ENCODE measurements at regions not wholly inside any gene's neighbourhood (a gene's known extent, or its start where the extent isn't known, plus 50 kb on each side); places are given as distances from the start of the nearest gene placed in this dataset.

- no peak for TF ChIP-seq CTCF (conservative IDR thresholded peaks at IDR 0.05; ENCODE audit: low read depth, low read length)
- no peak overlapping the region for H3K4me3 ChIP-seq (ENCODE audit: low read depth, low read length)
- no peak for DNase-seq (ENCODE audit: low read depth)
These were observed 662.2 kb upstream of the ADARB2 start for GRCh38 chr10:2399482-2399881.

- no peak overlapping the region for H3K4me3 ChIP-seq (ENCODE audit: low read depth, low read length)
- TF ChIP-seq CTCF (conservative IDR thresholded peaks at IDR 0.05; ENCODE audit: low read depth, low read length), result no peak
- DNase-seq (ENCODE audit: low read depth), result no peak
These were observed 655.0 kb upstream of the ADARB2 start for GRCh38 chr10:2392145-2392812.

- no peak for DNase-seq (ENCODE audit: low read depth)
- H3K4me3 ChIP-seq (ENCODE audit: low read depth, low read length), result no peak overlapping the region
- no peak for TF ChIP-seq CTCF (conservative IDR thresholded peaks at IDR 0.05; ENCODE audit: low read depth, low read length)
These were observed 650.3 kb upstream of the ADARB2 start for GRCh38 chr10:2387672-2388071.

- no peak for TF ChIP-seq CTCF (conservative IDR thresholded peaks at IDR 0.05; ENCODE audit: low read depth, low read length)
- DNase-seq (ENCODE audit: low read depth), result no peak
- H3K4me3 ChIP-seq (ENCODE audit: low read depth, low read length), result no peak overlapping the region
These were observed 649.9 kb upstream of the ADARB2 start for GRCh38 chr10:2387261-2387660.

GRCh38 chr10:2380218-2380617 is 642.9 kb upstream of the ADARB2 start:
- no peak for TF ChIP-seq CTCF (conservative IDR thresholded peaks at IDR 0.05; ENCODE audit: low read depth, low read length)
- no peak overlapping the region for H3K4me3 ChIP-seq (ENCODE audit: low read depth, low read length)
- DNase-seq (ENCODE audit: low read depth), result no peak

- TF ChIP-seq CTCF (conservative IDR thresholded peaks at IDR 0.05; ENCODE audit: low read depth, low read length), result no peak
- no peak overlapping the region for H3K4me3 ChIP-seq (ENCODE audit: low read depth, low read length)
- no peak for DNase-seq (ENCODE audit: low read depth)
These were observed 629.8 kb upstream of the ADARB2 start for GRCh38 chr10:2367083-2367482.

GRCh38 chr10:2366264-2366931 is 629.1 kb upstream of the ADARB2 start:
- DNase-seq (ENCODE audit: low read depth), result no peak
- no peak for TF ChIP-seq CTCF (conservative IDR thresholded peaks at IDR 0.05; ENCODE audit: low read depth, low read length)
- H3K4me3 ChIP-seq (ENCODE audit: low read depth, low read length), result no peak overlapping the region
